SKM-1 treated with dmso at 0.1 percent for 144 hours (cell line): ENCODE measurements at regions not wholly inside any gene's neighbourhood (a gene's known extent, or its start where the extent isn't known, plus 50 kb on each side); places are given as distances from the start of the nearest gene placed in this dataset.
A peak's percentile ranks its signal among the peaks of the same experiment; 100 is the strongest.
"Not testable (repeated sequence)": the region's sequence is repeated elsewhere in the genome, so short reads cannot be mapped to it uniquely, and the experiment has no call there.

Experiments used
- DNase-seq: peaks from one replicate; lab custom pipeline; 2025; ENCODE audit not compliant: unreplicated experiment; lab: John Stamatoyannopoulos, UW

GRCh38 chr4:131367441-131367840 is 1781.7 kb upstream of the PCDH10 start:
- DNase-seq = no peak

GRCh38 chr4:131370846-131371245 is 1778.2 kb upstream of the PCDH10 start:
- DNase-seq = no peak

GRCh38 chr4:131381055-131381454 is 1768.0 kb upstream of the PCDH10 start:
- DNase-seq = no peak

DNA sequence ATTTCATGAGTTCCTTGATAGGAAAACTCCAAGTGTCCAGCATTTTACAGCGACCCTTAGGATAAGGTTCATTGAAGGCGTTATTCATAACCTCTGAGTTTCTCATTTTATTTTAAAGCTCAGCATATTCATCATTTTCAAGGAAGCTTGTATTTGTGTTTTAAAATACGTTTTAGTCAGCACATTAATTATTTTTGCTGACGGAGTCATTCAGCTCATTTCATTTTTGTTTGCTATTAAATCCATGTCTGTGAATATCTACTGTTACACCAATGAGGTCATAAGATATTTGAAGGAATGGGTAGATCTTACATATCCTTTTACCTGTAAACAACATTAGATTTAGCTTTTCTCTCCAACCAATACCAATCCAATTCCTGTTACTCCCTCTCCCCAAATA is 1766.3 kb upstream of the PCDH10 start:
- no peak for DNase-seq

- DNase-seq = no peak
These were observed 1760.8 kb upstream of the PCDH10 start for GRCh38 chr4:131388277-131388676.

- DNase-seq = no peak
These were observed 1741.0 kb upstream of the PCDH10 start for GRCh38 chr4:131408102-131408501.

DNA sequence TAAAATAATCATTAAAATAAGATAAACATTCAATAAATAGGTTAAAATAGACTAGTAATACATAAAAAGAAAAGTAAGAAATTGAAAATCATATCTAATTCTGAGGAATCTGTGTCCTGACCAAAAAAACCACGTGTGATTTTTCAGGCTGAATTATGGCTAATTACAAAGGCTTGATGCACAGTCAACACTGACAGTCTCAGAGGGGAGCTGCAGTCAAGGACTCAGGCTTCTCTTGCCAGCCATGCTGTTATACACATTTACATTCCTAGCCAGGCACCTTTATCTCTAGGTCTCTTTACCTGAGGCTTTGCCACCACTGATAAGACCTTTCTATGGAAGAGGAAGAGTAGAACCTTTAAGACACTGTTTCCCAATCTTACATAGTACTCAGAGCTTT is 1737.7 kb upstream of the PCDH10 start:
- no peak for DNase-seq

GRCh38 chr4:131419147-131419546 is 1729.9 kb upstream of the PCDH10 start:
- no peak for DNase-seq

- DNase-seq = peak; percentile 75
These were observed 1722.9 kb upstream of the PCDH10 start for GRCh38 chr4:131426023-131426758.

DNA sequence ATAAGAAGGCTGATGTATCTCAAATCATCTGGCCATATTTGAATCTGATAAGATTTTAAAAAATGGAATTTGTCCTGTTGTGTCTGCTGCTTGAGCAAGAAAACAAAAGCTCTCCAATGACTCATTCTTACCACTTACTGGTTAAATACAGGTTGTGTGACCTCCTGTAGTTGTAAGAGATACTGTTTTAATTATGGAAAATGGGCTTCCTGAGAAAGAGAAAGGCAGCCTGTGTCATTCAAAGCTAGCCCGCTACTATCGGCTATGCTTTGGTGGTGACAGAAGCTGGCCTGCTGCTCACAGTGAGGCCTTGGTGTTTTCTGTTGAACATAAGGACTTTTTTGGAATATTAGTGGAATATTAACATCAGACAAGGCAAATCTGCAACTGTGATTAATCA is 1722.1 kb upstream of the PCDH10 start:
- DNase-seq = no peak

GRCh38 chr4:131430302-131430701 is 1718.8 kb upstream of the PCDH10 start:
- DNase-seq = no peak

GRCh38 chr4:131441004-131441688 is 1707.9 kb upstream of the PCDH10 start:
- no peak for DNase-seq

- DNase-seq = no peak
These were observed 1701.2 kb upstream of the PCDH10 start for GRCh38 chr4:131447883-131448282.

- DNase-seq = no peak
These were observed 1698.4 kb upstream of the PCDH10 start for GRCh38 chr4:131450572-131451209.

DNA sequence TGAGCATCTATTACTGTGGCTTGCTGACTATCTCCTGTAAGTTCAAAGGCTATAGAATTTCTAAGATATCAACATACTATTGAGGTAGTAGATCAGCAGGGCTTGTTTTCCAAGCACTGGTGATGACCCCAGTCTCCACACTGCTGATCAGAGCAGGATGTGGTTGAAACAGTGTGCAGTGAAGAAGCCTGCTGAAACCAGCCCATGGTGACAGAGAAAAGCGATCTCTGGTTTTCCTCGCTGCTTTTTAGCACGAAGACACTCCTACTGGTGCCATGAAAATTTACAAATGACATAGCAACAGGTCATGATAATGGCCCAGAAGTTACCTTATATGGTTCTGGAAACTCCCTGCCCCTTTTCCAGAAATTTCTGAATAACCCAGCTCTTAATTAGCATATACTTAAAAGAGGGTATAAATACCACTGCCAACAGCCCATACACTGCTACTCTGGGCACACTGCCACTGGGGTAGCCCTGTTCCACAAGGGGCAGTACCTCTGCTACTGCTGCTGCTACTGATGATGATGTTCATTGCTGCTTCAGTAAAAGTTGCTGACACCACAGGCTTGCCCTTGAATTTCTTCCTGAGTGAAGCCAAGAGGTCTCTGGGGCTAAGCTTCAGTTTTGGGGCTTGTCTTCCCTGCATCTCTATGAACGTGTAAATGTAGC is 1689.5 kb upstream of the PCDH10 start:
- DNase-seq = no peak

DNA sequence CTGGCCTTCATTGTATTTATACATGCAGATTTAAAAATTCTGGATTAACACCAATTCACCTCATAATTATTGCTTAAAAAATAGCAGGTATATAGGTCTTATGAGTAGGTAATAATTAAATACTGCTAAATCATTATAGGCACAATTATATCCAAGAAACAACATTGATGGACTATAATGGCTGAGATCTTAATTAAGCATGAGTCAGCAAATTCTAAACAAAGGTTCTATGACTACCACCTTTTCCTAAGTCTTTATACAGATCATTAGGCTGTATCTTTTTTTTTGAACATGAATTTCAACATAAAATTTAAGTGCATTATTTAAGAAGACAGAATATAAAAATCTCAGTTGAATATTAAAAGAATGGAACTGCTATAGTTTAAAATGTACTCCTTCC is 1678.7 kb upstream of the PCDH10 start:
- no peak for DNase-seq

DNA sequence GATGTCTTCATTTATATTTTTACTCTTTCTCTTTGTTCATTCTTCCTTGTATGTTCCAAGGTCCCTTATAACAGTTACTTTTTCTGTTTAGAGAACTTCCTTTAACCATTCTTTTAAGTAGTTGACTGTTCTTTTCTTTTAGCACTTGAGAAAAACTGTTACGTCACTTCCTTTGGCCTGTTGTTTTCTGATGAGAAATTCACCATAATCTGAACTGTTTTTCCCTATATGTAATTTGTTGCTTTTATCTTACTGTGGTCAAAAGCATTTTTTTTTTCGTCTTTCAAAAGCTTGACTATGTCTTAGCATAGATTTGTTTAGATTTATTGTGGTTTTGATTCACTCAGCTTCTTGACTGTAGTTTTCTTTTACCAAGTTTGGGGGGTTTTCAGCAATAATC is 1660.3 kb upstream of the PCDH10 start:
- DNase-seq = no peak

GRCh38 chr4:131496211-131496610 is 1652.9 kb upstream of the PCDH10 start:
- DNase-seq = not testable (repeated sequence)

DNA sequence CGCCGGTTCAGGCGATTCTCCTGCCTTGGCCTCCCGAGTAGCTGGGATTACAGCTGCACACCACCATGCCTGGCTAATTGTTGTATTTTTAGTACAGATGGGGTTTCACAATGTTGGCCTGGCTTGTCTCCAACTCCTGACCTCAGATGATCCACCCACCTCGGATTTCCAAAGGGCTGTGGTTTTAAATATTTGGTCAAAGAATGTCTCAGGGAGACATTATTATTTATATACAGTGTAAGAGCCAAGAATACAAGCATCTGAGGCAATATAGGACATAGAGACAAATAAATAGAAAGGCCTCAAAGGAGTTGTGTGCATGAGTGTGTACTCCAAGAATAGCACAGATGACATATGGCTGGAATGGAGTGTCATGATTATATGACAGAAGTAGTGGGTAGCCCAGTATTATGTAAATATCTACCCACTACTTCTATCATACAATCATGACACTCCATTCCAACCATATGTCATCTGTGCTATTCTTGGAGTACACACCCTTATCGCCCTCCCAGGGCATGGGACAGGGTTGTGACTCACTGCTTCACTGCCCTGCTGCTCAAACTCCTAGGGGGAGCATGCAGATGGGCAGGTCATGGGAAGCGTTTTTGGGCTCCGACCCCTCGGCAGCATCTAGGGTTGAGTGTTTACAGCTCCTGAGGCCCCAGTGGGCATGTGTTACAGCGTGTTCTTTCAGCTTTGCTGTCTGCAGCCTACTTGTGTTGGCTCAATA is 1649.8 kb upstream of the PCDH10 start:
- DNase-seq = peak; percentile 7

DNA sequence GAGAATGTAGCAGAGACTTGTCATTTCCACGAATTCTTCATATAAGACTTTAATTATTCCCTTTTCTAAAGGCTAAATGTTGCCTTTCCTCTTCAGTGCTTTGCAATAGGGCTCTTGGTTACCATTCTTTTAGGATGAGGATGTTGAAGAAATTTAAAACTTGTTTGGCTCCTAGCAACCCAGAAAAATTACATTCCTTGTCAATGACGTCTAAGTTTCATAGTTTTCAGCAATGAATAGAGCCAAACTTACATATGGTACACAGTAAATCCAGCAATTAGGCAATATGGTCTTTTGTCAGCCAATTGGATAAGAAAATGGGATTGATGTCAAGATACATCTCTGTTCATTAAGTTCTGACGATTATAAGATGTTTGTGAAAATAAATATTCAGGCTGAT is 1639.6 kb upstream of the PCDH10 start:
- DNase-seq = no peak

- DNase-seq = no peak
These were observed 1622.4 kb upstream of the PCDH10 start for GRCh38 chr4:131526686-131527085.
